Karpas-422 (cell line): ENCODE measurements at regions not wholly inside any gene's neighbourhood (a gene's known extent, or its start where the extent isn't known, plus 50 kb on each side); places are given as distances from the start of the nearest gene placed in this dataset.

Experiments
- DNase-seq: peaks from one replicate; pipeline ENCODE4 v3.0.0-alpha.2; 2015
- H2AFZ ChIP-seq: fragments of 200-600 bp; sonication (generic); 2 replicates; pipeline ENCODE4 v1.6.1; 2014; ENCODE audit warnings: antibody characterized with exemption, low read length, mixed read lengths
- H3K27ac ChIP-seq: fragments of 200-600 bp; sonication (generic); 2 replicates; pipeline ENCODE4 v1.5.1; 2014; ENCODE audit warnings: mild to moderate bottlenecking, low read length, moderate library complexity
- H3K27me3 ChIP-seq: fragments of 200-600 bp; sonication (generic); 2 replicates; pipeline ENCODE4 v1.6.1; 2014; ENCODE audit warnings: low read length, mixed read lengths
- H3K36me3 ChIP-seq: fragments of 200-600 bp; sonication (generic); 2 replicates; pipeline ENCODE4 v1.6.1; 2014; ENCODE audit warnings: low read length, mixed read lengths; ENCODE audit not compliant: insufficient read depth
- H3K4me1 ChIP-seq: fragments of 200-600 bp; sonication (generic); 2 replicates; pipeline ENCODE4 v1.6.1; 2014; ENCODE audit warnings: mild to moderate bottlenecking, low read length, mixed read lengths
- H3K4me2 ChIP-seq: fragments of 200-600 bp; sonication (generic); 2 replicates; pipeline ENCODE4 v1.6.1; 2014; ENCODE audit warnings: low read length, low read depth, mild to moderate bottlenecking; ENCODE audit not compliant: poor library complexity, severe bottlenecking
- H3K4me3 ChIP-seq: fragments of 200-600 bp; sonication (generic); 2 replicates; pipeline ENCODE4 v1.5.1; 2014; ENCODE audit warnings: mild to moderate bottlenecking, antibody characterized with exemption, low read length, mixed read lengths
- H3K79me2 ChIP-seq: fragments of 200-600 bp; sonication (generic); 2 replicates; pipeline ENCODE4 v1.6.1; 2014; ENCODE audit warnings: mild to moderate bottlenecking, low read length, mixed read lengths
- H3K9ac ChIP-seq: fragments of 200-600 bp; sonication (generic); 2 replicates; pipeline ENCODE4 v1.6.0; 2014; ENCODE audit warnings: low read length
- H3K9me2 ChIP-seq: fragments of 200-600 bp; sonication (generic), shearing (Covaris generic); replicated peaks from 2 replicates; pipeline ENCODE4 v1.6.0; 2014; ENCODE audit warnings: mild to moderate bottlenecking, low read length, moderate library complexity; ENCODE audit not compliant: insufficient read depth
- H3K9me3 ChIP-seq: fragments of 300-700, 200-600 bp; sonication (generic); 2 replicates; pipeline ENCODE4 v1.6.1; 2014; ENCODE audit warnings: low read length, mixed read lengths
- H4K20me1 ChIP-seq: fragments of 200-600 bp; sonication (generic); 2 replicates; pipeline ENCODE4 v1.6.1; 2014; ENCODE audit warnings: mild to moderate bottlenecking, antibody characterized with exemption, low read length, low read depth; ENCODE audit not compliant: insufficient read depth

DNA sequence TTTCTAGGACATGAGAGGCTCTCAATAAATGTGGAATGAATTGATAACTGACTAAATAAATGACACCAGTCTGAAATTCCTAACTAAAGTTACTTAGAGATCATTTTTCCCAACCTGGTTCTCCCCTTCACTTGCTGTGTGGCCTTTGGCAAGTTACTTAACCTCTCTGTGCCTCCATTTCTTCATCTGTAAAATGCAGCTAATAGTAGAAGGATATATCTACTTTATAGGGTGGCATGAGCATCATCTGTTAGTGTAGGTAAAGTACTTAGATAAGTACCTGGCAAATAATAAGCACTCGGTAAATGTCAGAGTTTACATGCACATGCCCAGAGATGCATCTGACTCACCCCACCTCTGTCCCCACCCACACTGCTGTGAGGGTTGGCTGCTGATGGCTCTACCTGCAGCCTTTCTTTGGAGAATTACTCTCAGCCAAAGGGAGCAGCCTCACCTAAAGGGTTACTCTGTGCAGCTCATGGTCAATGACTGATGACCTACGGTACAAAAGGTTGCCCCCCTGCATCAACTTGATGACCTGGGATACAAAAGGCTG is 139.3 kb downstream of the CHIC2 start:
- Histone ChIP-seq H3K9me3 (no peaks in the 10 kb centered on the region), H3K4me1 (peaks cover 35% of the 10 kb centered on the region), H3K9me2 (no peaks in the 10 kb centered on the region), H3K27ac (no peak overlapping the region), H2AFZ (no peak overlapping the region), H3K79me2 (no peaks in the 10 kb centered on the region), H3K4me3 (no peak overlapping the region), H4K20me1 (no peaks in the 10 kb centered on the region), H3K36me3 (no peaks in the 10 kb centered on the region), H3K4me2 (no peak overlapping the region), H3K9ac (no peak overlapping the region), H3K27me3 (no peaks in the 10 kb centered on the region)
- DNase-seq = no peak

DNA sequence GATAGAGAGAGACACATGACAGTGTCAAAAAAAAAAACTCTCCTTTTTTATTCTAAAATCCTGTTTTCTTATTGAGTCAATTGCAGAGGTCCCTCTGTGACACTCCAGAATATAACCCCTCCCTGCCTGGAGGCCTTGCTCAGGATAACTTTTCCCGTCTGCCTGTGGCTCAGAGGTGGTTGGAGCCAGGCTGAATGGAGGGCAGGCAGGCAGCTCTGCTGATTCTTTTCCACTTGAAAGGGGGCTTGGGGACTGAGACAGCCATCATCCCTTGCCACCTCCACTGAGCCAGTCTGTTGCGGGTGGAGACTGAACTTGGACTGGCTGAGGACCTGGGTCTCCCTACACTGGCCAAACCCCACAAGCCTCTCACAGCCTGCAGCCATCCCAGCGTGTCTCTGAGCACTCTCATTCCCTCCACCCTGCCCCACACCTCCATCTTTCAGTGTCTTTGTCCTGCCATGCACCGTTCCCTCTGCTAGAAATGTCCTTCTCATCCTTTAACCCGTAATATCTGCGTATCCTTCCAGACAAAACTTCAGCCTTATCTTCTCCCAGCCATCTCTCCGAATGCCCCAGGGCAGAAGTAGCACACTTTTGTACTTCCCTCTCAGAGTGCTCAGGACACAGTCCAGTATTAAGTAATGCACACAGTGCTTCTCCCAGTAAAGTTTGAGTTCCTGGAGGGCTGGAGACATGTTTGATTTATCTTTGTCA is 139.9 kb downstream of the CHIC2 start:
- Histone ChIP-seq H3K27ac (no peak overlapping the region), H2AFZ (no peak overlapping the region), H3K79me2 (no peaks in the 10 kb centered on the region), H3K27me3 (no peaks in the 10 kb centered on the region), H3K9me3 (no peaks in the 10 kb centered on the region), H4K20me1 (no peaks in the 10 kb centered on the region), H3K9me2 (no peaks in the 10 kb centered on the region), H3K9ac (no peak overlapping the region), H3K4me2 (no peak overlapping the region), H3K36me3 (no peaks in the 10 kb centered on the region), H3K4me1 (peaks cover 31% of the 10 kb centered on the region), H3K4me3 (no peak overlapping the region)
- DNase-seq = no peak

DNA sequence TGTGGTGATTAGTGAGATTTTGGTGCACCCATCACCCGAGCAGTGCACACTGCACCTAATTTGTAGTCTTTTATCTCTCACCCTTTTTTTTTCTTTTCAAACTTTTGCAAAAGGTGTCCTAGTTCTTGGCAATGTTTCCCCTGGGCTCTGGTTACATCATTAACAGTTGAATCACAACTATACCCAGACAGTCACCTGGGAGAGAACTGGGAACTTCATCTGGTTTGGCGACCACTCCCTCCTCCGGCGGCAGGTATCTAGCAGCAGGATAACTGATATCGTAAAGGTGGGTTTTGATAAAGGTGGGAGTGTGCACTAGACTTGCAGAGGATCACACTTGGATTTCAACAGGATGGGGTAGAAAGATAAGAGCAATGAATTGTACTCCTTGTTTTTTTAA is 140.5 kb downstream of the CHIC2 start:
- H3K9me3 ChIP-seq = no peaks in the 10 kb centered on the region
- no peak overlapping the region for H3K4me2 ChIP-seq
- H3K4me1 ChIP-seq = peaks cover 25% of the 10 kb centered on the region
- no peaks in the 10 kb centered on the region for H3K36me3 ChIP-seq
- H3K9ac ChIP-seq = no peak overlapping the region
- no peak overlapping the region for H2AFZ ChIP-seq
- H4K20me1 ChIP-seq = no peaks in the 10 kb centered on the region
- no peaks in the 10 kb centered on the region for H3K9me2 ChIP-seq
- no peak for DNase-seq
- no peak overlapping the region for H3K4me3 ChIP-seq
- no peaks in the 10 kb centered on the region for H3K27me3 ChIP-seq
- H3K27ac ChIP-seq = no peak overlapping the region
- H3K79me2 ChIP-seq = no peaks in the 10 kb centered on the region

DNA sequence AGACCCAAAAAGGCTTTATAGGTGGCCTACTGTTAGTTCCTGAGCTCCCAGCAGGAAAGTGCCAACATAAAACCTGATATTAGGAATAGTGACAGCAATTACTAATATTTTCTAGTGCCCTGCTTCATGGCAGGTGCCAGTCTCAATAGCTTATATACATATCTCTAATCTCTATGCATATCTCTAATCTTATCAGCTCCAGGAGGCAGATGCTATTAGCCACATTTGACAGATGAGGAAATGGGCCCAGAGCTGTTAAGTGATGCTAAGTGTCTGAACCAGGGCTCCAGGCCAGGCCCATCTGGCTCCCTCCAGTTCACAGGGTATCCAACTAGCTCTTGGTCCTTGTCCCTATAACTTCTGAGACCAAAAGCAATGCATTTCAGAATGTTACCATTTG is 142.5 kb downstream of the CHIC2 start:
- Histone ChIP-seq H3K4me3 (no peak overlapping the region), H3K27me3 (no peaks in the 10 kb centered on the region), H3K79me2 (no peaks in the 10 kb centered on the region), H2AFZ (no peak overlapping the region), H3K4me1 (peaks cover 11% of the 10 kb centered on the region), H3K9me2 (no peaks in the 10 kb centered on the region), H3K9ac (no peak overlapping the region), H3K9me3 (no peaks in the 10 kb centered on the region), H3K4me2 (no peak overlapping the region), H4K20me1 (no peaks in the 10 kb centered on the region), H3K36me3 (no peaks in the 10 kb centered on the region), H3K27ac (no peak overlapping the region)
- DNase-seq = no peak

DNA sequence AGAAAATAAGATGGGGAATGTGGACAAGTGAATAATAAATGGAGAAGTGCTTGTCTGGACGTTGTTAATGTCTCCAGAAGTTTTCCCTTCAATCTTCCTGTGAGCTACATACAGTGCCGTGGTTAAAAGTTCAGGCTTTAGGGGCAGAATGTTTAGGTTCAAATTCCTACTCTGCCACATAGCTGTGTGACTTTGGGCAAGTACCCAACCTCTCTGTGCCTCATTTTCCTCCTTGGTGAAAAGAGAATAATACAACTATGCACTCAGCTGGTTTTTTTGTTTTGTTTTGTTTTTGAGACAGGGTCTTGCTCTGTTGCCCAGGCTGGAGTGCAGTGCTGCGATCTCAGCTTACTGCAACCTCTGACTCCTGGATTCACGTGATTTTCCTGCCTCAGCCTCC is 143.5 kb downstream of the CHIC2 start:
- Histone ChIP-seq H2AFZ (no peak overlapping the region), H3K27ac (no peak overlapping the region), H4K20me1 (no peaks in the 10 kb centered on the region), H3K79me2 (no peaks in the 10 kb centered on the region), H3K4me3 (no peak overlapping the region), H3K9ac (no peak overlapping the region), H3K4me2 (no peak overlapping the region), H3K36me3 (no peaks in the 10 kb centered on the region), H3K9me3 (no peaks in the 10 kb centered on the region), H3K27me3 (no peaks in the 10 kb centered on the region), H3K4me1 (peaks cover 8% of the 10 kb centered on the region), H3K9me2 (no peaks in the 10 kb centered on the region)
- no peak for DNase-seq

DNA sequence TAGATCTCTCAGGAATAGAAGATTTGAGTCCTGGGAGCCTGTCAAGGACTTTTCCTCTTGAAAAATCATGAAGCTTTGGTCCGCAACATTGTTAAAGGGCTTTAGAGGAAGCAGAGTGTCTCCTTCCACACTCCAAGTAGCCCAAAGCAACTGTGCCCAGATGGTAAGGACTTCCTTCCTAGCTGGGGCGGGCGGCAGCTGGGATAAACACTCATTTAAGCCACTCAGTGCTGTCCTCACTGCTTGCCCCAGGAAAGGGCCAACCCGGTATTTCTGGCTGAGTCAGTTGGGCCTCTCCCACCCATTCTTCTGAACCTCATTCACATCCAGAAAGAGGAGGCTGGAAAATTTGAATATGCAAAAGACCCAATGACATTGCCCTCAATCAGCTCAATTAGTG is 144.3 kb downstream of the CHIC2 start:
- no peaks in the 10 kb centered on the region for H3K9me2 ChIP-seq
- no peak overlapping the region for H3K4me3 ChIP-seq
- H3K27me3 ChIP-seq = no peaks in the 10 kb centered on the region
- H3K4me2 ChIP-seq = no peak overlapping the region
- peaks cover 8% of the 10 kb centered on the region for H3K4me1 ChIP-seq
- H2AFZ ChIP-seq = no peak overlapping the region
- H3K27ac ChIP-seq = no peak overlapping the region
- H3K9me3 ChIP-seq = no peaks in the 10 kb centered on the region
- no peaks in the 10 kb centered on the region for H3K36me3 ChIP-seq
- no peaks in the 10 kb centered on the region for H3K79me2 ChIP-seq
- H3K9ac ChIP-seq = no peak overlapping the region
- no peaks in the 10 kb centered on the region for H4K20me1 ChIP-seq
- DNase-seq = no peak

DNA sequence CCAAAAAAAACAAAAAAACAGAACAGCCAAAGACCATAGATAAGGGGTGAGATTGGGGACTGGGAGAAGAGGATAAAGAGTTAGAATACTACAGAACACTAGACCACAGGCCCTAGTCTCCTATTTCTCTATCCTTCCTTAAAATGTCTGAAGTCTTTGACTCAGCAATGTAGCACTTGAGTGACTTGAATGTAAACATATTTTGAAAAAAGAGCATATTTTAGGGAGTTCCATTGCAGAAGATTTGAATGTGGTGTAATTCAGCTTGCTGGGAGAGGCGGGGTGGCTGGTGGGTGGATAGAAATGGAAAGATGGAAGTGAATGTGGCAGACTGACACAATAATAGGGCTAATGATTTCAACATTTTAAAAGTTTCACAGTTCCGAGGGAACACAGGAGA is 144.9 kb downstream of the CHIC2 start:
- H3K4me3 ChIP-seq = no peak overlapping the region
- H3K9ac ChIP-seq = no peak overlapping the region
- H3K4me2 ChIP-seq = no peak overlapping the region
- DNase-seq = no peak
- H4K20me1 ChIP-seq = no peaks in the 10 kb centered on the region
- no peaks in the 10 kb centered on the region for H3K36me3 ChIP-seq
- H3K79me2 ChIP-seq = no peaks in the 10 kb centered on the region
- no peaks in the 10 kb centered on the region for H3K9me3 ChIP-seq
- H3K4me1 ChIP-seq = peaks cover 12% of the 10 kb centered on the region
- no peaks in the 10 kb centered on the region for H3K27me3 ChIP-seq
- H3K27ac ChIP-seq = no peak overlapping the region
- no peak overlapping the region for H2AFZ ChIP-seq
- H3K9me2 ChIP-seq = no peaks in the 10 kb centered on the region

DNA sequence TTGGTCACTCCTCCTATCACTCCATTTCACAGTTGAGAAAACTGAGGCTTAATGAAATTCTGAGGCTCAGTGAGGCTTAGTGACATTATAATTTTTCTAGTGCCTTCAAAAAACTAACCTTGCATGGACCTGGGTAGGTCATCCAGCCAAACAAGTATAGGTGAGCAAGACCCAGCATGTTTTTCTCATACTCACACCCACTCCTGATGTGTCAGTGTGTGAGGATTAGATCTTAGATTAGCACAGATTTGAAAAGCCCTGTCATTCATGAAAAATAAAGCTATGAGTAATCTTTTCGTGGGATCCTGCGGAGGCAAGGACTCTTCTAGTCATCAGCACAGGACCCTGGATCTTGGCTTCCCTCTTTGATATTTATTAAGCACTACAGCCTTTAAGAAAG is 146.7 kb downstream of the CHIC2 start:
- no peak overlapping the region for H3K9ac ChIP-seq
- no peaks in the 10 kb centered on the region for H3K9me3 ChIP-seq
- H3K4me2 ChIP-seq = no peak overlapping the region
- no peak overlapping the region for H3K4me3 ChIP-seq
- no peak overlapping the region for H3K27ac ChIP-seq
- no peaks in the 10 kb centered on the region for H4K20me1 ChIP-seq
- no peak overlapping the region for H2AFZ ChIP-seq
- no peaks in the 10 kb centered on the region for H3K79me2 ChIP-seq
- peaks cover 16% of the 10 kb centered on the region for H3K4me1 ChIP-seq
- no peaks in the 10 kb centered on the region for H3K27me3 ChIP-seq
- no peaks in the 10 kb centered on the region for H3K36me3 ChIP-seq
- no peak for DNase-seq
- H3K9me2 ChIP-seq = no peaks in the 10 kb centered on the region
